Epidermal melanocyte (primary cell): ENCODE measurements at regions not wholly inside any gene's neighbourhood (a gene's known extent, or its start where the extent isn't known, plus 50 kb on each side); places are given as distances from the start of the nearest gene placed in this dataset.
A peak's percentile ranks its signal among the peaks of the same experiment; 100 is the strongest.

Experiments
- DNase-seq: peaks from one replicate; pipeline ENCODE4 v3.0.0; 2011; ENCODE audit warnings: low spot score; ENCODE audit not compliant: insufficient read length

DNA sequence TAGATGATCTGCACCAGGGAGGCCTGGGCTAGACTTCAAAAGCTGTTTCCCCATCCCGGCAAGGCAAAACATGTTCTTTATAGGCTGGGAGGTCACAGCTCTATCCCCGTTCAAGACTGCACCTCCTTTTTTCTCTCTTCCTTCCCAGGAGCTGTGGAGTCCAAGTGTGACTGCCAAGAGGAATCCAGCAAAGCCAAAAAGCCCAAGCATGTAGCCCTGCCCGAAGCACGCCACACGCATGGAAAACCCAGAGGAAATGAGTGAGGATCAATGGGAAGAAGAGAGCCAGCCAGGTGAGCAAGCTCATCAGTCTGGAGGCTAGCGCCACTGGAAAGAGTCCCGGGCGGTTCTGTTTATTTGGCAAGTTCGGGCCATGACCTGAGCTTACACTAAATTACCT is 240.4 kb downstream of the PRL start:
- no peak for DNase-seq

DNA sequence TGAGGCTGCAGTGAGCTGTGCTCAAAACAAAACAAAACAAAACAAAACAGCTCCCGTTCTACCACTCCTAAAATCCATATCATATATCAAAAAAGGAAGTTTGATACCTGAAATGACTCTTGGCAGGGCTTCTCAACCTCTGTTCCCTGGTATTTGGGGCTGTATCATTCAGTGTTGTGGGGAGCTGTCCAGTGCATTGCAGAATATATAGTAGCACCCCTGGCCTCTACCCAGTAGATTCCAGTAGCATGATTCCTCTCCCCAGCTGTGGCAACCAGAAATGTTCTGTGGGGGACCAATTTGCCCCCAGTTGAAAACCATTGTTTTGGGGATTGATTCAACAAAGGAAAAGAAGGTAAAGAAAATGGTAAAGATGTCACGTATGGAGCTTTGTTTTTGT is 238.9 kb downstream of the PRL start:
- no peak for DNase-seq

GRCh38 chr6:22059126-22059525 is 237.7 kb downstream of the PRL start:
- DNase-seq = no peak

GRCh38 chr6:22059946-22060345 is 236.9 kb downstream of the PRL start:
- DNase-seq = no peak

DNA sequence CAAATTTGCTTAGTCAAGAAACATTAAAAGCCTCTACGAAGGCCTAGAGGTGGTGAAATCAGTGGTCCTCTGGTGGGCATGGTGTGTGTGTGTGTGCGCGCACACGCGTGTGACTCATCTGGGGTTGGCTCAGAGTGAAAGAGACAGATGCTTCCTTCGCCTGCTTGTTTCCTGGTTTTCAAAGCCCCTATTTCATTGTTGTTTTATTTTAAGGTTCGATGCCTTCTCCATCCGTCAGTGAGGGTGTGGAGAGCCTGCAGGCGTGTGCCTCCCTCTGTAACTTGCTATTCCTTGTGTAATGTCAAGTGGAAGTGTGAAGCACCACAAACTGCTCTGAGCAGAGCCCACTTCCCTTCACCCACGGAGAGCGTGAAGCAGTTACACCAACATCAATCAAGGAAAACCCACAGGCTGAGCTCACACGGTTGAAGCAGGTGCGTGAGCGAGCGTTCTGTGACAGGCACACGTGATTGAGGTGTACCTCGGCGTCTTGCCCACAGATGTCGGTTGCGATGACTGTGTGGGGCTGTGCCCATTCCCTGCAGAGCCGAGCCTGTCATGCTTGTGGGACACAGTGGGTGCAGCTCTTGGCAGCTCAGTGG is 233.9 kb downstream of the PRL start:
- no peak for DNase-seq

DNA sequence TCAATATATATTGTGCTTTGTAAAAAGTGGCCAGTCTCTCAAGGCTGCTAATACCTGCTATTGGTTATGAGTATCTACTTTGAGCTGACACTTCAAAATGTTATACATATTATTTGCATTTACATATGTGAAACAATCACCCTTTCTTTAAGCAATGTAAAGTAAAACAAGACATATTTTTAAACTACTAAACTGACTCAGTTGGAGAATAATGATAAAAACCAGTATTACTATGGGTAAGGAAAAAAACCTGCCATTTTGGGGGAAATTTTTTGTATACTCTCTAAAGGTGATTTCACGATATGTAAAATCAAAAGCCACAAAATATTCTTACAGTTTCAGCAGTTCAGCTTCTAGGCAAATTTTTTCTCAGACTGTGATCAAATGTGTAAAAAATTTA is 232.3 kb downstream of the PRL start:
- no peak for DNase-seq

DNA sequence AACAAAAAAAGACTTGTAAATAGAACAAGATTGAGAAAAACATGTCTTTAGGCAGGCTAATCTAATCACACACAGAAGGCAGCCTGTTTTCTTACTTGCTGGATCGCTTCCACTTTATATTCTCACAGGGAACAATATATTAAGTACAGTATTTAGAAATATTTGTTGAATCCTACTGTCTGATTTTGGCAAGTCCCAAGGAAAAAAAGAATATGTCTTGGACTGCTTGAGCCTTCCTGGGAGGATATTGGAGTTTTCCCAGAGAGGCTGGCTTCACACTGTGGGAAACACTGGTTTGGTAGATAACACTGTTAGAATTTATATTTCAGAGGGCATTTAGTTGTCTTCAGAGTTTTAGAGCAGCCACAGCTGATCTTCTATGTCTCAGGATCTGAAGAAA is 229.7 kb downstream of the PRL start:
- DNase-seq = no peak

GRCh38 chr6:22067671-22068070 is 229.2 kb downstream of the PRL start:
- no peak for DNase-seq

DNA sequence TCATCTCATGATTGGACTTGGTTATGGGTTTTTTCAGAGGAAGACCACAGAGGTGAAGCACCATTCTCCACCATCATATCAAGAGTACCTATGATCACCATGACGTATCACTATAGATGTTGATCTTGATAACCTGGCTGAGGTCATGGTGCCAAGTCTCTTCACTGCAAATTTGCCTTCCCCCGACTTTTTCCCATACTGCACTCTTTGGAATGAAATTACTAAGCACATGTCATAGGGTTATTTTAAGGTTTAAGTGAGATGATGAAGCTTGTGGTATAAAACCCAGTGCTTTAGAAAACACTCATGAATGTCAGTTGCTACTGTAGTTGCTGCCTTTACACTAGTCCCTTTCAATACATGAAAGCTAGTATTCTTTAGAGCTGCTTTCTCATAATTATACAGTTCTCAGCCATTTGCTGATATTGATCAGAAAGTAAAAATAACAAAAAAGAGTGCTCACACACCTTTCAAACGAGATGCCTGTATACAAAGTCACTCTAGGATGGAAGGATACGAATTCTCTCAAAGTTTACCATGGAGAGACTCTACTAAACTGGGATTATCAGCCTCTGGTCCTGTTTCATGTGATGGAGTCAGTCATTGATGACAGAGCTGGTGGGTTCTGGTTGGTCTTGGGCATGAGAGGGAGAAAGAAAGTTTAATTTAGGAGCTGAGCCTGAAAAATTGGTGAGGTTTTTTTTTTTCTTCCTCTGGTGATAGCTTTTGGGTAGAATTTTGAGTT is 228.1 kb downstream of the PRL start:
- DNase-seq = no peak

DNA sequence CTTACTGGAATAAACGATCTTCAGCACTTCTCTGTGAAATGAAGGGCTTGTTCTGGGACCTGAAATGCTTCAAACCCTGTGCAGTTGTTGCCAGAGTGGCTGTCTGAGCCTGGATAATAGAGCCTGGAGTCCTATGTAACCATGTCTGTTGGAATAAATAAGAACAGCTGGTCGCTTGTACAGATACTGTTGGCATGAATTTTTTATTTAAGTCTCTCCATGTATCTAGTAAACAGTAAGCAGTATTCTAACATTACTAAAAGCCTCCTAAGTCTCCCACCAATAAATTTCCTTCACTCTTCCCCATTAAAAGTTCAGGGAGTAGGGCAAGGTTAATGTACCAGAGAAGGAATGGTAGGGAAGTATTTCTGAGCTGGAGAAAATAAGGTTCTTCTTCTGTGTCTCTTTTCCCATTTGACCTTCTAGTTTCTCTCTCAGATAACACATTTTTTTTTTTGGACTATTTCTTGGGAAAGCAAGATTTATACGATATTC is 227.5 kb downstream of the PRL start:
- DNase-seq = no peak

DNA sequence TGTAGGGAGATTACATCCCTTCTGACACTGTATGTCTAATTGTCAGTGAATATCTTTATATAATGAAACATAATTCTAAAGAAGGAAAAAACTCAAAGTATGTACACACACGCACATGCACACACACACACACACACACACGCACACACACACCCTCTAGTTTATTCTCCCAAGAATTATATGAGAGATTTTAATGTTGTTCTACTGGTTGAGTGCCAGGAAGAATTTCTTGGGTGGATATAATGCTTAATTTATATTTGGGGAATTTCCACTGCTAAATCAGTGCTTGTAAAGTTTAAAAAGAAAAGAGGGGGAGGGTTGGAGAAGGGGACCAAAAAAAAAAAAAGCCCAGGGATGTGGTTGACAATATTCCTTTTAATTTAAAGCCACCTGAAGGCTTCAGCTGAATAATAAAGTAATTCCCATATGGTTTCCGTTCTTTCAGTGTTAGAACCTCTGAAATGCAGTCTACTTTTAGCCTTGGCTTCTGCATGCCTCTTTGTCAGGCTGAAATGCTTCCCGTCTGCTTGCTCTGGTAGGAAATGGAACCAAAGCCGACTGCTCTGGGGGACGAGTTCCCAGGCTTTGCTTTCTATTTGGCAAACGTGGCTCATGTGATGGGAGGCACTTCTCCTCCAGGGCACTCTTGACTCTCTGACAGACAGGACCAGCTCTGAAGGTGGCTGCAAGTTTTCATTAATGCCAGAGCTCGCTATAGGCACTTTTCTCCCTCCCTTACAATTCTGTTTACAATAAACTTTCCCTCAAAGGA is 225.4 kb downstream of the PRL start:
- DNase-seq = peak; percentile 45

DNA sequence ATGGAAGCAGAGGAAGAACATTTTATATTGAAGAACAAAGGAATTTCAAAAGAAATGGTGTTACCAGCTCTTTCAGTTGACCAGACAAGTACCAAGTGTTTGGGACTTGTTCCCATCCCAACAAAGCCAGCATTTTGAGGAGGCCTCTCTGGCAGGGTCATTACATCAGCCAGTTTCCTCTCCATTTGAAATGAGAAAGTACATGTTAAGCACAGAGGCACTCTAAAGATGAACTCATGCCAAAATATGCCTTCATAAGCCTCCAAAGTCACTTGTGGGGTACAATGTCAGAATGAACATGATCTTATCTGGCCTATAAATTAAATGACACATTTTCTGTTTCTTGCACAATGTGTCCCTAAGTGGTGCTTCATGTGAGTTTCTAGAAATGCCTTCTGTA is 223.9 kb downstream of the PRL start:
- no peak for DNase-seq

DNA sequence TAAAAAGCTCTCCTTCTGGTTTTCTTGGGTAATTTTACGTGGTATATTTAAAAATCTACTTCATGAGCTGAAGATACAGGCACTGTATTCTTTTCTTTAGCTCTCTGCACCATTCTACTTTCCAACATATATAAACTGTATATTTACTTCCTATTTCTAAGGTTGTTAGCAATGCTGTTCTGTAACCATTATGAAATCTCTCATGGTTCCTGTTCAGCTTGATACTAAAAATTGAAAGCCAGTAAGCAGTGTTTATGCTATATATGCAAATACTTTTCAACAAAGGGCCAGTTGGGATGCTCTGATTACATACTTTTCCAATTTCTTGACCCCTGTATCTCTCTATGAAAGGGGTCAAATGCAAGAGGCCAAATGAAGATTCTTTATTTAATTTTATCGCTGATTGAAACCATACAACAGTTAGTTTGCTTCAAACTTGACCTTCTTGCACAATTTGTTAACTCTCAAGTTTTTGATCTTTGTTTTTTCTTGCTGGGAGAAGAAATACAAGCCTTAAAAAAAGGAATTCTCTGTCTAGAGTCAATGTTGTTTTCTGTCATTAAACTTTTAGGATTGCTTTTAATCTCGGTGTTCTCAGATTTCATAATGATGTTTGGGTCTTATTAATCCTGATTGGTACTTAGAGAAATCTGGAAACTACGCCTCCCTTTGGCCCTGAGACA is 223.2 kb downstream of the PRL start:
- no peak for DNase-seq

DNA sequence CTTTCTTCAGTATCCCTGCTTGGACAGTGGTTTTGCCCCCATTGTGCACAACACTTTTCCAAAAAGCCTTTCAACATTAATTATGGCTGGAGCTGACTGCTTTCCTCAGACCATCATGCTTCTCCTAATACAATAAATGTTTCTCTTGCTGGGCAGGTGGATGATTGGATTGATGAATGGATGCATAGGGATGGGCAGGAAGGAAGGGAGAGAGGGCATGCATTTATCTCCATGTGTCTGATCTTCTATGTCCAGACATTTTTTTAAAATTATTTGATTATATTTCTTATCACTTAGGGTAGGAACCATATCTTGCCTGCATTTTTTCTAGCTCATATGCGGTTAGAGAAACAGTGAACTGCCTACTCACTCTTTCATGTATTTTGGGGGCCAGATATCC is 218.5 kb downstream of the PRL start:
- DNase-seq = no peak

DNA sequence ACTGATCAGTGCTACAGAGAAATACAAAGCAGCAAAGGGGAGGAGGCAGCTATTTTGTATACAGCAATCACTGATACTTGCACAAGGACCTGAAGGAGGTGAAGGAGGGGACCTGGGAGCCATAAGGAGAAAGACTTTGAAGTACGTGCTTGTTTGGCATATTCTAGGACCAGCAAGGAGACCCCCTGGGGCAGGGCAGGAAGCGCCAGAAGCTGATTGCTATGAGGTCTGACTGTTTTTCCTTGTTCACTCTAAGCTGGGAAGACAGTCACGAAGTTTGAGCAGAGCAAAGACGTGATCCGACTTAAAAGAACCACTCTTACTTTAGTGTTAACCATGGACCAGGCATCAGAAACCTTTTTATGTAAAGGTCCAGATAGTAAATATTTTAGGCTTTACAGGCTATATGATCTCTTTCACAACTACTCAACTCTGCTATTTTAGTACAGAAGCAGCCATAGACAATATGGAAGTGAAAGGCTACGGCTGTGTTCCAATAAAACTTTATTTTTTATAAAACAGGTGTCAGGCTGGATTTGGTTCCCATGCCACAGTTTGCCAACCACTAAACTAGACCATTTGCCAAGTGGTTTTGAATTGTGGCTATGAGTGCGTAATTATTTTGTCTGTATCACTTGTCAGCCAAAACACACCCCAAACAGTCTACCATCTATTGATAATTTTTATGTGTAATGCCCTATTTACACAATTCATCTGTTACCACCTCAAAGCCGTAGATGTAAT is 217.9 kb downstream of the PRL start:
- DNase-seq = no peak

- DNase-seq = no peak
These were observed 217.1 kb downstream of the PRL start for GRCh38 chr6:22079783-22080182.

DNA sequence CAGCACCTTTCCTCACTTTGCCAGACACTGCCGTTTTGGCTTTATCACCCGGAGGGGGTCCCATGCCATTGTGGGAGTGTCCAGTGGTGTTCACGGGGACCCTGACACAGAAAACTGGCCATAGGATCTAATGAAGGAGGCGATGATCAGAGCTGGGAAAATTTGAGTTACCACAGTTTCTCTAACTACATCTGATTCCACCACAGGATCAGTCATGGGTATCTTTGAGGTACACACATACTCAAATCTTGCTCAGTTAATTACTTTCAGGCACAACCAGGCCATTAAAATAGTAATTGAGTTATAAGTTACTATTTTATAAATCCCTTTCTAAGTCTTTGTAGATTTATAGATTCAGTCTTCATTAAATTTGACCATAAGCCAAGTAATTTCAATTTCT is 215.1 kb downstream of the PRL start:
- DNase-seq = no peak

DNA sequence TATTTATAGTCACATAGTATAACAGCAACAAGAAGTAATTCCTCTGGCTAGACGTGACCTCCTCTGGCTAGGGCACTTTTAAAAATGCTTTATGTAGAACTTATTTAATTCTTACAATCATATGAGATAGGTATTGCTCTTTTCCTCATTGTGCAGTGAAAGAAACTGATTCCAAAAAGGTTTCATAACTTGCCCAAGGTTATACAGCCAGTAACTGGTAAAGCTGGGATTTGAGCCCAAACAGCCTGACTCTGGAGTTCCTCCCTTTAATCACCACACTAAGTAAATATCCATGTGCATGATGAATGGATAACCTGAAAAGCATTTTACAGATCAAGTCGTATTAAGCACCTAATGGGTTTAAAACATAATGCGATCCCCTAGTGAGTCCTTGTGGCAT is 214.6 kb downstream of the PRL start:
- no peak for DNase-seq

- no peak for DNase-seq
These were observed 213.7 kb downstream of the PRL start for GRCh38 chr6:22083119-22083518.

DNA sequence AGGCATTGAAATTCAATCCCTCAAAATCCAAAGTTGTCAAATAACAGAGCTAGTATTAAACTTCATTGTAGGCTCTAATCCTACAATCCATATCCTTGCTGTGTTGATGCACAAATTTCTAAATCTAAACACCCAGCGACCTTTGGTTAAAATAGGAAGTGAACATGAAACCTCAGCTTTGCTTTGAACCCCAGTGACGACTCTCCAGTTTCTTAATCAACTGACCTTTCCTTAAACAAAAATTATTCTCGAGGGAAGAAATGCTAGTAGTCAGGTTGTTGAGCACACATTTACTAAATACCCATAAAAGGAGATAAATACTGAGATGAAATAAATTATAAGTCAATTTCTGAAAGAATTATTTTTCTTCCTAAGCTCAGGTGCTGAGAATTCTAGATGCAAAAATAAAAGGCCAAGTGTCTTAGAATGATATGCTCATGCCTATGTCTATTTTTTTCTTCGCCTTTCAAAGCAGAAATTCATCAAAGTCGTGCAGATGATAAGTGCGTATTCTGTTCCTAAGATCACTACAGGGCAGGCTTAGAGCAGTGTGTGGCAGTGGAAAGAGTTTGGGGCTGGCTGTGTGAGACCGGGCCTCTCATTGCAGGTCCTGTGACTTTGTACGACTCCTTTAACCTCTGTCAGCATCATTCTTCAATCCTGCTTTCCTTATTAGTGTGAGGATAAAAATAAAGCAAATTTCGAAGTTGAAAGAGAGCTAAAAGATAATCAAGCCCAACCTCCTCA is 208.7 kb downstream of the PRL start:
- DNase-seq = no peak
